SK-N-SH (cell line): ENCODE measurements at regions not wholly inside any gene's neighbourhood (a gene's known extent, or its start where the extent isn't known, plus 50 kb on each side); places are given as distances from the start of the nearest gene placed in this dataset.

Source experiments
- CHD2 ChIP-seq: fragments of 150-350 bp; IDR thresholded peaks from 2 replicates; pipeline ENCODE4 v1.6.1; 2018; ENCODE audit warnings: low read length; ENCODE audit not compliant: partially characterized antibody
- PBX3 ChIP-seq: IDR thresholded peaks from 2 replicates; pipeline ENCODE4; 2012
- POLR2AphosphoS5 ChIP-seq: IDR thresholded peaks from 2 replicates; pipeline ENCODE4 v1.6.1; 2012; ENCODE audit warnings: low read depth, low read length
- RAD21 ChIP-seq: IDR thresholded peaks from 2 replicates; pipeline ENCODE4 v1.6.1; 2012; ENCODE audit warnings: mild to moderate bottlenecking, low read length

GRCh38 chr4:179182741-179183140 is 1740.5 kb upstream of the AGA start:
- TF ChIP-seq CHD2 (no peak), POLR2AphosphoS5 (no peak), PBX3 (no peak), RAD21 (no peak)
